Endothelial cell of hepatic sinusoid (primary cell): ENCODE measurements at regions not wholly inside any gene's neighbourhood (a gene's known extent, or its start where the extent isn't known, plus 50 kb on each side); places are given as distances from the start of the nearest gene placed in this dataset.
"Not testable (repeated sequence)": the region's sequence is repeated elsewhere in the genome, so short reads cannot be mapped to it uniquely, and the experiment has no call there.

ENCODE experiments used
- in situ Hi-C: cut with HindIII; loops from 2 replicates; pipeline ENCODE4 v1.10.0; 2017; ENCODE audit warnings: low sequenced_read_pairs

GRCh38 chr1:34367954-34368353 is 191.2 kb downstream of the C1orf94 start:
- in situ Hi-C loops = no loop called here

GRCh38 chr1:34369701-34370455 is 193.2 kb downstream of the C1orf94 start:
- in situ Hi-C loops = no loop called here

GRCh38 chr1:34370748-34371147 is 194.0 kb downstream of the C1orf94 start:
- in situ Hi-C loops = no loop called here

- in situ Hi-C loops = not testable (repeated sequence)
Measured at GRCh38 chr1:34371179-34371578, 194.5 kb downstream of the C1orf94 start.

GRCh38 chr1:34371829-34372532 is 195.3 kb downstream of the C1orf94 start:
- in situ Hi-C loops = no loop called here

GRCh38 chr1:34372891-34373290 is 196.2 kb downstream of the C1orf94 start:
- in situ Hi-C loops = no loop called here

- in situ Hi-C loops = no loop called here
Measured at GRCh38 chr1:34373912-34374311, 197.2 kb downstream of the C1orf94 start.

GRCh38 chr1:34376531-34376930 is 199.8 kb downstream of the C1orf94 start:
- in situ Hi-C loops = loop anchor here (5.0 kb wide), 1 partner anchor 71 kb away; no protein-coding TSS in a partner anchor

- in situ Hi-C loops = loop anchor here (5.0 kb wide), 1 partner anchor 68 kb away; no protein-coding TSS in a partner anchor
Measured at GRCh38 chr1:34378968-34379856, 202.5 kb downstream of the C1orf94 start.

- in situ Hi-C loops = loop anchor here (5.0 kb wide), 1 partner anchor 67 kb away; no protein-coding TSS in a partner anchor
Measured at GRCh38 chr1:34379911-34380310, 203.2 kb downstream of the C1orf94 start.

- in situ Hi-C loops = no loop called here
Measured at GRCh38 chr1:34380526-34381124, 203.9 kb downstream of the C1orf94 start.

- in situ Hi-C loops = no loop called here
Measured at GRCh38 chr1:34389974-34390373, 213.3 kb downstream of the C1orf94 start.

- in situ Hi-C loops = loop anchor here (5.0 kb wide), 1 partner anchor 66 kb away; no protein-coding TSS in a partner anchor
Measured at GRCh38 chr1:34396042-34396441, 219.3 kb downstream of the C1orf94 start.

- in situ Hi-C loops = loop anchor here (5.0 kb wide), 1 partner anchor 64 kb away; no protein-coding TSS in a partner anchor
Measured at GRCh38 chr1:34398241-34398915, 221.7 kb downstream of the C1orf94 start.

GRCh38 chr1:34398916-34399275 is 222.2 kb downstream of the C1orf94 start:
- in situ Hi-C loops = loop anchor here (5.0 kb wide), 1 partner anchor 63 kb away; no protein-coding TSS in a partner anchor

- in situ Hi-C loops = no loop called here
Measured at GRCh38 chr1:34400675-34401074, 224.0 kb downstream of the C1orf94 start.

GRCh38 chr1:34403156-34403555 is 226.4 kb downstream of the C1orf94 start:
- in situ Hi-C loops = no loop called here

- in situ Hi-C loops = no loop called here
Measured at GRCh38 chr1:34404804-34405203, 228.1 kb downstream of the C1orf94 start.

GRCh38 chr1:34405266-34405959 is 228.7 kb downstream of the C1orf94 start:
- in situ Hi-C loops = no loop called here
